GM19397 (cell line): ENCODE measurements at regions not wholly inside any gene's neighbourhood (a gene's known extent, or its start where the extent isn't known, plus 50 kb on each side); places are given as distances from the start of the nearest gene placed in this dataset.

Experiments used
- ATAC-seq: cut with Tn5 transposase; IDR thresholded peaks from one replicate; pipeline ENCODE4 v1.9.1; 2021; ENCODE audit warnings: mild to moderate bottlenecking, moderate library complexity; ENCODE audit not compliant: unreplicated experiment

GRCh38 chr7:41255716-41256115 is 447.2 kb downstream of the INHBA start:
- no peak for ATAC-seq

DNA sequence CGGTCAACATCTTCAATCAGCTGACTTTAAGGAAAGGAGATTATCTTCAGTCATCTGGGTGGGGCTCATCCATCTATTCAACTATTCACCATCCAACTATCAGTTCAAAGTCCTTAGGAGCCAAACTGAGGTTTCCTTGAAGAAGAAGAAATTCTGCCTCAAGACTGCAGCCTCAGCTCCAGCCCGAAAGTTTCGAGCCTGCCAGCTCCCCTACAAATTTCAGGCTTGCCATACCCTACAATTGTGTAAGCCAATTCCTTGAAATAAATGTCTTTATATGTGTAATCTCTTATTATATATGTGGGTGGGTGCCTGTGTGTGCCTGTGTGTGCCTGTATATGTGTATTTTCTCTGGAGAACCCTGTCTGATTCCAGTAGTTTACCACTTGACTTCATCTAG is 447.8 kb downstream of the INHBA start:
- no peak for ATAC-seq

- ATAC-seq = no peak
Measured at GRCh38 chr7:41252957-41253356, 449.9 kb downstream of the INHBA start.

GRCh38 chr7:41252551-41252950 is 450.3 kb downstream of the INHBA start:
- ATAC-seq = no peak

DNA sequence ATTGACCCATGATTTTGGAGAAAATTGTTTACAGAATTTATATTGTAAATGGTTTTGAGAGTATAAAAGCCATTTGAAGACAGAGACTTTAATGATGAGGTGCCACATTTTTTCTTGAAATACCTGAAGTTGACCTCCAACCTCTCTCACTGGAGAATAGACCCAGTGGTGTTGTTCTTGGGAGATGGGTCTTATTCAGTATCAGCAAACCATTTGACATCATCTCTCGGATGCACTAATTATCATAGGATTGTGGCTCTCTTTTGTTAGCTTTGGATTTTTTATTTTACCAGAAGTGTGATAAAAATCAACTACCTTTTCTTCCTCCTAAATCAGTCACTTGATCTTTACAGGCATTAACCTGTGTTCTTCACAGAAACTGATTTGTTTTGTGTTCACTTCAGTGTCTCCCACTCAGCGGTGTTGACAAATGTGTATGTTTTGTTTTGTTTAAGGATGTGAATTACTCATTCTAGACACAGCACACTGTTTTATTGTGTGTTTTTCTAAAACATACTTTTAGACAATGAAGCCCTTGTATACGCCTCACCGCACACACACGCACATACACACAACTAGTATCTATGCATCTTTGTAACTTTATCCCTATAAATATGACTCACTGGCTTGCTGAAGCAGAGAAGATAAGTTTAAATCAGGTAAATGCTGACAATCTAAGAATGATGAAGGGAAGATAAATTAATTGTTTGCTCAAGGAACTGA is 455.6 kb downstream of the INHBA start:
- ATAC-seq = no peak

DNA sequence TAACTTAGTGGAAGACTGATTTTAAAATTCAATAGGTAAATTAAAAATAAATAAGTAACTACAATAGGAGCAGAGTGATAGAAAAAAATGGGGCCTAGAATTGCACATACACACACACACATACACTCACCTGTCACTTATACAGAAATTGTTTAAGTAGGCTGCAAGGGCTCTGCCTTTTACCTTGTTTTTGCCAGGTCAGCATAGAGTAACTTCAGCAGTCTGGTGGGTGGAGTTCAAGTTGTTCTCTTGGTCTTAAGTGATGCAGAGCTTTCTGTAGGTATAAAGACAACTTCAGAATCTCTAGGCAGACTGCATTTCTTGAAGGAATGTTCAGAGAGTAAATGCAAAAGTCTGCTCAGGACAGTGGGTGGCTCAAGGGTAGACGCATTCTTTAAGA is 457.0 kb downstream of the INHBA start:
- ATAC-seq = no peak

DNA sequence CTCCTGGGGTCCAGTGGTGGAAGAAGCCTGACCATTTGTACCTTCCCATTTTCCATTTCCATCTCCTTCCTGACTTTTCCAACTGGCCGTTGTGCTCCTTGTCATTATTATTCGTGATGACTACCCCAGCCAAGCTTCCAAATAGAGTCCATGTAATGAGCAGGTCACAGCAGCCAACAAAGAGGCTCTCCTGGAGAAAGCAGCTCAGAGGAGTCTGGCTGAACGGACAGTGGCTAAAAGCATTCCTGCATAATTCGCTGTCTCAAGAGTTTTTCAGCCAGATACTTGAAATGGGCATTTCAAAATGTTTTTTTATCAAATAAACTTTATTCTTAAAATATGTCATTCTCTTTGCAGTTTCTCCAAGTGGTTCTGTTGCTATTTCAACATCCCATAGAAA is 458.6 kb downstream of the INHBA start:
- ATAC-seq = no peak

GRCh38 chr7:41241641-41242040 is 461.2 kb downstream of the INHBA start:
- ATAC-seq = no peak

DNA sequence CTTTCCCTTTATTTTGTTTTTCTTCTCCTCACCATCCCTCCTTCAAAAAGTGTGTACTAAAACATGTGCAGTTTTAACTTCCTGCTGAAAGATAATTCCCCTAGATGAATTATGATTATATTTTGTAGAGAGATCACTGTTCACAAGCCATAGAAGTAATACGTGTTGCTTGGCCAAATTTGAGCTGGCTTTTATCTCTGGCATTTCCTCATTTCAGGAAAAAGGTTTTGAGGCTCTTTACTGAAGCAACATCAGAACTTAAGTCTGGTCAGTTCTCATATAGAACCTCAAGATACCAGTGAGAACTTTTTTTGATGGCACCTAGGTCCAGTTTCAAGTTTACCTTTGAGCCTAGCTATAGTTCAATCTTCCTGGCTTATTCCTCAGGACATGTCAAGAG is 463.3 kb downstream of the INHBA start:
- no peak for ATAC-seq

GRCh38 chr7:41238851-41239331 is 464.0 kb downstream of the INHBA start:
- no peak for ATAC-seq

DNA sequence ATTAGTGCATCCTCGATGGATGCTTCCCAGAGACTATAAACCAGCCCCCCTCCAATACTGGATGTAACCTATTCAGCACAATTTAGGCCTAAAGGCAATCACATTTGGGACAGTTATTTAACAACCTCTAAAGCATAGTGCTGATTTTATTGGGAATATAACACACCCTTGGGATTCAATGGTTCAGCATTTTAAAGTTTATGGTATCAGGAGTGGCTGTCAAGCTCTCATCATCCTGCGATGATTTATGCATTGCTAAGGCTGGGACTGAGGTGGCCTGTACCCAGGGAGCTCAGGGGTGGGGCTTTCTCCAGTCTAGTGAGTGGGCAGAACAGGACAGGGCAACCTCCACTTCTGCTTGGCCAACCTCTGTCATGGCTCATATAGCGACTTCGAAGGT is 464.9 kb downstream of the INHBA start:
- ATAC-seq = no peak

- ATAC-seq = no peak
Measured at GRCh38 chr7:41232086-41232485, 470.8 kb downstream of the INHBA start.

DNA sequence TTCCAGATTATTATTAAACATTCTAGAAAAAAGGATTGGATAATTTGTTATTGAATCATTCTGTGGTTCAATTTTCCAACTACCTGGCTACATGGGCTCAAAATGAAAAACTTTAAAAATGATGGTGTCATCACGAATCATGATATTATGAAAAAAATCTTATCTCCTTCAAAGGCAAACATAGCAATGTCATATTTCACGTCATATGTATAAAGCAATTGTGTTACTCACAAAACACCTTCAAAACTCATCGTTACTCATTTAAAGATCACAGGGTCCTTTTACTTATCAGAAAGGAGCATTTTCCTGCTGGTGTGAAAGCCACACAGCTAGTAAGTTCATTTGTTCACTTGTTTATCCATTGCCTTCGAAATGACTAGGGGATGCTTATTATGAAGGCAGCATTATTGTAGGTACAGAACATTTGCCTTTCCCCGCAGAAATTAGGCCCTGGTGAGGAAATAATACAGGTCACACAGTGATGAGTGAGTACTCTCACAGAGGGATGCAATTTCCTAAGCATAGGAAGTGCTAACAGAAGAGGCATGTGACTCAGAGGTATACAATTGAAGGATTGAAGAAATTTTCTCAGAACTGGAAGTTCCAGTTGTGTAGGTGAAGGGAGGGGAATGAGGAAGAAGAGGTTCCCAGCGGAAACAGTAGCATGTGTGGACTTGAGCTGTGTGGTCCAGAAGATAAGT is 478.7 kb downstream of the INHBA start:
- no peak for ATAC-seq

DNA sequence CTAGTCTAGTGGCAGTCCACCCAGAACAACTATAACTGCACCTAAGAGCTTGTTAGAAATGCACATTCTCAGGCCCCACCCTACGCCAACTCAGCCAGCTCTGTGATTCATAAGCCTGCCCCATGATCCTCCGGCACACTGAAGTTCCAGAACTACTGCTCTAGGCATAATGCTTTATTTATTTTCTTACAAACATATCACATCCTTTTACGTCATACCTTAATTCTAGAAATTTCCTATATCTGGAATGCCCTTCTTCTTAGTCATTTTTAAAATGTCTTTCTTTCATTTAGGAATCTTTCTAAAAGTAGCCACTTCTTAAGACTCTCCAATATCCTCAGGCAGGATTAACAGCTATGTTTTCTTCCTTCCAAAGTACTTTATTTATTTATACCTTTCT is 480.1 kb downstream of the INHBA start:
- no peak for ATAC-seq

DNA sequence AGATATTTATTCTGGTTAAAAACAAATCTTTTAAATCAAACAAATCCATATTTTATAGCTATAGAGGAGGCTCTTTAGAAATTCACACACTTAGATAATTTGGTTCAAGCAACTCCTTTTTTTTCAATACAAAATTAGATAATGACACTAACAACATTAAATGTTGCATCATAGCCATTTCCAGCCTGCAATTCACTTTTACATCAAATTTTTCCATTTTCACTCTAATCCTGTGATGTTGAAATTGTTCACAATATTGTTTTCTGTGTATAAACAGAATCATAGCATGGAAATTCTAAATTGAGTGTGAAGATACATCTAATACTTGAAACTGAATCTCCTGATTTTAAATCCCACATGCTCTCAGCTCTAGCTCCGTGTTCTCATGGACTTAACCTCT is 482.6 kb downstream of the INHBA start:
- ATAC-seq = no peak

GRCh38 chr7:41219276-41219675 is 483.6 kb downstream of the INHBA start:
- no peak for ATAC-seq

- ATAC-seq = no peak
Measured at GRCh38 chr7:41217306-41217705, 485.6 kb downstream of the INHBA start.

DNA sequence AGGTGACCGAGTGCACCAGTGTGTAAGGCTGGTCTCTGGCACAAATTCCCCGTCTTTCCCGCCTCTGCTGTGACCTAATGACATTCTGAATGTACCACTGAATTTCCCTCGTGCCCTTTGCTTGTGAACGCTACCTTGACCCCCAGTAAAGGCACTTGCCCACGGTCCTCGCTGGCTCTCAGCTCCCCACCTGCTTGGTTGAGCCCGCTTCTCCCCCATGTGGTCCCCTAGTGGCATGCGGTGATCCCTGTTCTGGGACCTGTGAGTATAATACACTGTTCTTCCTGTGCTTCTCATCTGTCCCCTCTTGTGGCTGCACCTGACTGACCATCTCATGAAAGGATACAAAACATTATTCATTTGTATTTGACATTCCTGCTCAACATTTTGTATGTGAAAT is 495.7 kb downstream of the INHBA start:
- no peak for ATAC-seq

GRCh38 chr7:41206267-41206666 is 496.6 kb downstream of the INHBA start:
- no peak for ATAC-seq

GRCh38 chr7:41205600-41205999 is 497.3 kb downstream of the INHBA start:
- peak; percentile 76 for ATAC-seq

DNA sequence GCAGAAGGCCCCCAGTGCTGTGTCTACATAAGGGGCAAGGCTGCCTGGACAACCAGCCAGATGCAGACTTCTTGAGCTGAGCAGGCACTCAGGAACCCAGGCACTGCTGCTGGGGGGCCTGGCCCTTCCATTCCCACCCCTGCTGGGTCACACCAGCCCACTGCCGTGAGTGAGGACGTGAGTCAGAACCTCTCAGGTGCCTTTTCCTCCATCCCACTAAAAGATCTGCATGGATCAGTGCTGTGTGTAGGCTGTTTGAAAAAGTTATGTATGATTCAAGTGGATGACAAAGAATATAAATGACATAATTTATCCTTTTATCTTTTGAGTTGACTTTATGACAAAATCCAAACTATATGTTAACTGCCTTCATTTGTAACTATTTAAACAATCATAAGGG is 499.3 kb downstream of the INHBA start:
- ATAC-seq = no peak

DNA sequence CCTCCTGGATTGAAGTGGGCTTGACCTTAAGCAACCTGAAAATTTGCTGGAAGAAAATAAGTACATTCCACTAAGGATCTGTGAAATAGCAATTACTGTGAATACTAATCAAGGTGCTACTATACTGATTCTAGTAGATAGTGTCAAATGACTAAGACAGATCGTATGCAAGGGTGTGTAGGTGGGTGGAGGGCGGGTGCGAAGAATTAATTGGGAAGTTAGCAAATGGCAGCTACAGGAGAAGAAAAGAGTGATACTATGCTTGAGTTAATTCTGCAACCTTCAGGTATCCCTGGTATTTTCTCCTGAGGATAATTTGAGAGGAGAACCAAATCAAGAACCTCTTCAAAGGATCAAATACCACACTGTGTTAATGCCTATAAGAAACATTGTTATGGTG is 501.9 kb downstream of the INHBA start:
- ATAC-seq = no peak

- ATAC-seq = no peak
Measured at GRCh38 chr7:41199136-41199535, 503.8 kb downstream of the INHBA start.
